ENCODE measurements at regions not wholly inside any gene's neighbourhood (a gene's known extent, or its start where the extent isn't known, plus 50 kb on each side); places are given as distances from the start of the nearest gene placed in this dataset.

DNA sequence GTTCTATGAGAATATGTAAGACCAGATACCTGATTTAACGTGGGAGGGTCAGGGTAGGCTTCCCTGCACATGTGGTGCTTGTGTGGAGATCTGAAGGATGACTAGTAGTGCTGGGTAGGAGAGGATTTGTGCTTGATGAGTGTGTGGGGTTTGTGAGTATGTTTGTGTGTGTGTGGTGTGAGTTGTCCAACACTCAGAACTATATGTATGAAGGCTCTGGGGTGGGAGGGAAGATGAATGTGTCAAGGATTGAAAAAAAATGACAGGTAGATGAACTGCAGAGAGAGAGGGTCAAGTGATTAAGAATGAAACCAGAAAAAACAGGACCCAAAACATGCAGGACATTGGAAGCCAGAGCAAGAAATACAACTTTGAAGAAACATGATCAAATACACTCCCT lies 154.6 kb upstream of the NR3C1 start:
- CTCF ChIA-PET (ENCODE audit: partially characterized antibody), result interaction anchor here (1.5 kb wide), 1 partner anchor 902 kb away, joined by 3 read pairs; no protein-coding TSS in a partner anchor
- H3K27ac Mint-ChIP-seq, result no peak overlapping the region

DNA sequence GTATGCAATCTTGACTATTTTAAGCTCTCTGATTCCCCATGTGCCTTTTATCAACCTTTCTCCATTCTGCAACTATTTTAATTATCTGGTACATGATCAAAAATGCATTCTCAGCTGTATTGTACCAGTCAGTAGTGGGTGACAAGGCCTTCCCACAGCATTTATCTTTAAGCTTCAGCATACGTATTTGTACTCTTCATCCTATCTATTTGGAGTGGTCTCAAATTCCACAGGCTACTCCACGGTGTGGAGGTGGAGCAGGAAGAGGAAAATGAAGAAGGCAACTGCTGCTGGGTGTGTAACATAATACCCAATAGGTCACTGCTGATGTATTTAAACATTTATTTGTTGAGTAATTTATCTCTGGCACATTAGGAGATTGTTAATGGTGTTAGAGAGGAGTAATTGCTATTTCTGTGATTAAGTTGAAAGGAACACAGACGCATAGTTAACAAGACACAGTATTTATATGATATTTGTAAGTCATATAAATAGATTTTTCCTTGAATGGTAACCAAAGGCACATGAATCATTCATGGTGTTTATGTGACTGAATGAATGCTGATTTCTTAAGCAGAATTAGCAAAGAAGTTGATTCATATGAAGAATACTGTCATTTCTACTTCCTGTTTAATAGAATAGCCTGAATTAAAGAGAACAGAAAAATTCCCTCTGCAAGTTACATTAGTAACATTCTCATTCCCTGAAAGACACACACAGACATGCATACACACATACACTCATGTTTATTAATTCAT lies 153.8 kb upstream of the NR3C1 start:
- Histone ChIP-seq H3K9me3 (ENCODE audit: control insufficient read depth in 1 of 2, low read length in 2 of 2) (no peaks in the 10 kb centered on the region), H3K27me3 (ENCODE audit: insufficient read depth, low read length) (no peaks in the 10 kb centered on the region), H3K27ac (ENCODE audit: low read depth, low read length) (no peak overlapping the region), H3K36me3 (ENCODE audit: insufficient read depth, low read length) (no peaks in the 10 kb centered on the region), H3K4me1 (ENCODE audit: insufficient read depth, low read length) (no peaks in the 10 kb centered on the region), H3K4me3 (ENCODE audit: low read length in 2 of 2) (no peak overlapping the region)
- CTCF ChIA-PET (ENCODE audit: partially characterized antibody), result no interaction called here
- DNase-seq, result no peak
- intact Hi-C loops (cut with micrococcal nuclease), result no loop called here
- no peak overlapping the region for H3K27ac Mint-ChIP-seq
- H3K4me1 Mint-ChIP-seq, result no peaks in the 10 kb centered on the region
- no peaks in the 10 kb centered on the region for H3K36me3 Mint-ChIP-seq
- peaks cover 0 to 3% of the 10 kb centered on the region in 2 donors for H3K27me3 Mint-ChIP-seq
- H3K9me3 Mint-ChIP-seq, result no peaks in the 10 kb centered on the region
- POLR2A ChIA-PET (ENCODE audit: partially characterized antibody), result no interaction called here
- no peak overlapping the region for H3K4me3 Mint-ChIP-seq

More for the DNA sequence above, 154.6 kb upstream of the NR3C1 start:
- POLR2A ChIA-PET (ENCODE audit: partially characterized antibody), result no interaction called here
- no peaks in the 10 kb centered on the region for H3K27me3 ChIP-seq (ENCODE audit: insufficient read depth, low read length)
- Mint-ChIP-seq H3K27me3 (peaks cover 0 to 3% of the 10 kb centered on the region in 2 donors), H3K9me3 (no peaks in the 10 kb centered on the region), H3K4me3 (no peak overlapping the region), H3K36me3 (no peaks in the 10 kb centered on the region), H3K4me1 (no peaks in the 10 kb centered on the region)
- no peak overlapping the region for H3K27ac ChIP-seq (ENCODE audit: low read depth, low read length)
- H3K9me3 ChIP-seq (ENCODE audit: control insufficient read depth in 1 of 2, low read length in 2 of 2), result no peaks in the 10 kb centered on the region
- no peaks in the 10 kb centered on the region for H3K36me3 ChIP-seq (ENCODE audit: insufficient read depth, low read length)
- DNase-seq, result no peak
- intact Hi-C loops (cut with micrococcal nuclease), result no loop called here
- no peak overlapping the region for H3K4me3 ChIP-seq (ENCODE audit: low read length in 2 of 2)
- no peaks in the 10 kb centered on the region for H3K4me1 ChIP-seq (ENCODE audit: insufficient read depth, low read length)

DNA sequence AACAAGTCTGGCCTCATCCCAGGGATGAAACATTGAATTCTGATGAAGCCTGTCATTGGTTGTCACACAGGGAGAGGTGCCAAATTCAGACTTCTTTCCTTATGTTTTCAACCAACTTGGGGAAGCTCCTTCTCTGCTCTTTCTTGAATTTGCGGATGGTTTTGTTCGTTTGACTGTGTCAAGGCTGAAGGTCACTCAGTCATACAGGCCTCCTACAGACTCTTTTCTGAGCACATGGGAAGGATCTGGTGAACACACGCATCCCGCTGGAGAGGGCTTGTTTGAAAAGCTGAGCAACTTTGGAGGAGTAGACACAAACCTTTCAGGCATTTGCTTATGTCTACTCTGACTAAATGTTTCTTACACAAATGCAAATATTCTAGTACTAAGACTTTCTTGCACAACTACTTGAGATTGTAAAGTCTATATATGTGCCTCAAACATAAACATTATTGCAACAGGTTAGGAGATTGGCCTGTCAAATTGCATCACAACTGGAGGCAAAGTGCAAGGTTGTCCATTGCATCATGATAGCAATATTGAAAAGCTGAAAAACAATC lies 151.5 kb upstream of the NR3C1 start:
- no peaks in the 10 kb centered on the region for H3K4me1 Mint-ChIP-seq
- Histone ChIP-seq H3K27ac (ENCODE audit: low read depth, low read length) (no peak overlapping the region), H3K9me3 (ENCODE audit: control insufficient read depth in 1 of 2, low read length in 2 of 2) (no peaks in the 10 kb centered on the region), H3K4me3 (ENCODE audit: low read length in 2 of 2) (no peak overlapping the region), H3K4me1 (ENCODE audit: insufficient read depth, low read length) (no peaks in the 10 kb centered on the region), H3K27me3 (ENCODE audit: insufficient read depth, low read length) (no peaks in the 10 kb centered on the region), H3K36me3 (ENCODE audit: insufficient read depth, low read length) (no peaks in the 10 kb centered on the region)
- no peak overlapping the region for H3K4me3 Mint-ChIP-seq
- intact Hi-C loops (cut with micrococcal nuclease), result no loop called here
- DNase-seq, result no peak
- H3K9me3 Mint-ChIP-seq, result peaks cover 0 to 2% (median 0%) of the 10 kb centered on the region in 8 donors
- ChIA-PET POLR2A (ENCODE audit: partially characterized antibody) (no interaction called here), CTCF (ENCODE audit: partially characterized antibody) (no interaction called here)
- H3K27me3 Mint-ChIP-seq, result peaks cover 3% of the 10 kb centered on the region in 2 donors
- H3K36me3 Mint-ChIP-seq, result no peaks in the 10 kb centered on the region
- H3K27ac Mint-ChIP-seq, result no peak overlapping the region

DNA sequence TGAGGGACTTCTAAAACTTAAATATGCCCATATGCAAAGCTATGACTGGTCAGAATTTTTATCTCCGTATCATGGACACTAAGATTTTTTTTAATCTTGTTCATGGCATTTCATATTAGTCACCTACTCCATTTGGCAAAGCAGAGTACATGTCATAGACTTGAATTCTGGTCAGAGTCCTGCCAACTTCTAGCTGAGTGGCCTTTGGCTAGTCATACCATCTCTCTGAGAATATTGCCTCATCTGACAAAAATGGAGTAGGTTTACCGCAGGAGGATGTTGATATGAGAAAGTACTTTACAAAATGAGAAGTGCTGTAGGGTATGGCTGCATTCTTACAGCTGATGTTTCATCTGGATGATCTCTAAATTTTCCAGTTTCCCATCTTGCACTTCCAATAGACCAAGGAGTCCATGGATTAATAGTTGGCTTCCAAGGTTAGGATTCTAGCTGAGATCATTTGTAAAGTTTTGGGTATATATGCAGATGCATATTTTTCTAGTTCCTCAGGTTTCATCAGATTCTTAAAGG lies 150.8 kb upstream of the NR3C1 start:
- Mint-ChIP-seq H3K4me1 (no peaks in the 10 kb centered on the region), H3K27me3 (peaks cover 3% of the 10 kb centered on the region in 2 donors)
- H3K27ac ChIP-seq (ENCODE audit: low read depth, low read length), result no peak overlapping the region

DNA sequence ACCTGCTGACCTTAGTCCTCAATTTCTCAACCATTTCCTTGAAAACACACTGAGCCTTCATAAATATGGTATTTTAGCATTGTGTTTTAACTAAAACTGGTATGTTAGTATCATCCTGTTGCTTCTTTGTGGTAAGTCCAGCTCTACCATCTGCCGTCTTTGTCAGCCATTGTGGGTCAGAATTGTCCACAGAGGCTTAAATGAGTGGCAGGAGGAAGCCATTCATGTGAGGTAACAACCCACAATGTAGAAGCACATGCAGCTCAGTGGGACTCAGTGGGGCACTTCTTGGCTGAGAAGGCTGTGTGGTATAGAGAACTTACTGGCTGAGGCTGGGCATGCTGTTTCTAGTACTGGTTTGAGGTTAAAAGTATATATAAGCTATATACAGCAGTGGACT lies 149.2 kb upstream of the NR3C1 start:
- Mint-ChIP-seq H3K27me3 (peaks cover 3% of the 10 kb centered on the region in 2 donors), H3K27ac (no peak overlapping the region), H3K4me1 (no peaks in the 10 kb centered on the region), H3K9me3 (peaks cover 0 to 2% (median under 1%) of the 10 kb centered on the region in 8 donors), H3K4me3 (no peak overlapping the region), H3K36me3 (no peaks in the 10 kb centered on the region)
- no peaks in the 10 kb centered on the region for H3K27me3 ChIP-seq (ENCODE audit: insufficient read depth, low read length)
- ChIA-PET CTCF (ENCODE audit: partially characterized antibody) (no interaction called here), POLR2A (ENCODE audit: partially characterized antibody) (no interaction called here)
- no peaks in the 10 kb centered on the region for H3K36me3 ChIP-seq (ENCODE audit: insufficient read depth, low read length)
- no peak overlapping the region for H3K4me3 ChIP-seq (ENCODE audit: low read length in 2 of 2)
- intact Hi-C loops (cut with micrococcal nuclease), result no loop called here
- no peaks in the 10 kb centered on the region for H3K4me1 ChIP-seq (ENCODE audit: insufficient read depth, low read length)
- H3K9me3 ChIP-seq (ENCODE audit: control insufficient read depth in 1 of 2, low read length in 2 of 2), result no peaks in the 10 kb centered on the region
- H3K27ac ChIP-seq (ENCODE audit: low read depth, low read length), result no peak overlapping the region
- no peak for DNase-seq

More for the DNA sequence above, 150.8 kb upstream of the NR3C1 start:
- Histone ChIP-seq H3K4me3 (ENCODE audit: low read length in 2 of 2) (no peak overlapping the region), H3K9me3 (ENCODE audit: control insufficient read depth in 1 of 2, low read length in 2 of 2) (no peaks in the 10 kb centered on the region), H3K4me1 (ENCODE audit: insufficient read depth, low read length) (no peaks in the 10 kb centered on the region), H3K27me3 (ENCODE audit: insufficient read depth, low read length) (no peaks in the 10 kb centered on the region), H3K36me3 (ENCODE audit: insufficient read depth, low read length) (no peaks in the 10 kb centered on the region)
- ChIA-PET CTCF (ENCODE audit: partially characterized antibody) (no interaction called here), POLR2A (ENCODE audit: partially characterized antibody) (no interaction called here)
- no peak for DNase-seq
- no peak overlapping the region for H3K4me3 Mint-ChIP-seq
- H3K36me3 Mint-ChIP-seq, result no peaks in the 10 kb centered on the region
- H3K9me3 Mint-ChIP-seq, result peaks cover 0 to 2% (median 0%) of the 10 kb centered on the region in 8 donors
- intact Hi-C loops (cut with micrococcal nuclease), result no loop called here
- H3K27ac Mint-ChIP-seq, result no peak overlapping the region

DNA sequence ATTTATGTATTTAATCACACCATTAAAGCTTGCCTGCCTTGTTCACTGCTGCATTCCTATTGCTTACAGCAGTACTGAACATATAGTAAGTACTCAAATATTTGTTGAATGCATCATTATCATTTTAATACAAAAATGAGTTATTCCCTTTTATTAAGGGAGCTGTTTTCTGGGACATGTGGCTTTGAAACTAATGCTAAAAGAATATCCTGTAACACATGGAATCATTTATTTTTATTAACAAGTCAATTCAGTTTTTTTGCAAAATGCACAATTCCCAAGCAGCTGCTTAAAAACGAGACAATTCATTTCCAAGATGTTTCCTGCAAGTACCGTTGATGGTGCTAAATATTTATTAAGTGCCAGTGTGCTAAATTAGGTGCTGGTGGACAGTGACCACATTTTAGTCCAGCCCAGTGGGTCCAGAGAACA lies 148.3 kb upstream of the NR3C1 start:
- CTCF ChIA-PET (ENCODE audit: partially characterized antibody), result interaction anchor here (0.6 kb wide), 1 partner anchor 603 kb away, joined by 3 read pairs; no protein-coding TSS in a partner anchor
- no peak overlapping the region for H3K4me3 ChIP-seq (ENCODE audit: low read length in 2 of 2)
- H3K9me3 ChIP-seq (ENCODE audit: control insufficient read depth in 1 of 2, low read length in 2 of 2), result no peaks in the 10 kb centered on the region
- peaks cover 0 to 5% (median 2%) of the 10 kb centered on the region in 8 donors for H3K9me3 Mint-ChIP-seq
- H3K27me3 ChIP-seq (ENCODE audit: insufficient read depth, low read length), result no peaks in the 10 kb centered on the region
- no peak overlapping the region for H3K27ac ChIP-seq (ENCODE audit: low read depth, low read length)
- H3K4me1 ChIP-seq (ENCODE audit: insufficient read depth, low read length), result no peaks in the 10 kb centered on the region
- POLR2A ChIA-PET (ENCODE audit: partially characterized antibody), result no interaction called here
- no peaks in the 10 kb centered on the region for H3K36me3 ChIP-seq (ENCODE audit: insufficient read depth, low read length)
- H3K36me3 Mint-ChIP-seq, result no peaks in the 10 kb centered on the region
- peak overlapping the region in 1 of 7 donors; percentile 75 for H3K27ac Mint-ChIP-seq
- no peak for DNase-seq
- intact Hi-C loops (cut with micrococcal nuclease), result no loop called here
- no peaks in the 10 kb centered on the region for H3K4me1 Mint-ChIP-seq
- H3K4me3 Mint-ChIP-seq, result no peak overlapping the region
- peaks cover 3% of the 10 kb centered on the region in 2 donors for H3K27me3 Mint-ChIP-seq

DNA sequence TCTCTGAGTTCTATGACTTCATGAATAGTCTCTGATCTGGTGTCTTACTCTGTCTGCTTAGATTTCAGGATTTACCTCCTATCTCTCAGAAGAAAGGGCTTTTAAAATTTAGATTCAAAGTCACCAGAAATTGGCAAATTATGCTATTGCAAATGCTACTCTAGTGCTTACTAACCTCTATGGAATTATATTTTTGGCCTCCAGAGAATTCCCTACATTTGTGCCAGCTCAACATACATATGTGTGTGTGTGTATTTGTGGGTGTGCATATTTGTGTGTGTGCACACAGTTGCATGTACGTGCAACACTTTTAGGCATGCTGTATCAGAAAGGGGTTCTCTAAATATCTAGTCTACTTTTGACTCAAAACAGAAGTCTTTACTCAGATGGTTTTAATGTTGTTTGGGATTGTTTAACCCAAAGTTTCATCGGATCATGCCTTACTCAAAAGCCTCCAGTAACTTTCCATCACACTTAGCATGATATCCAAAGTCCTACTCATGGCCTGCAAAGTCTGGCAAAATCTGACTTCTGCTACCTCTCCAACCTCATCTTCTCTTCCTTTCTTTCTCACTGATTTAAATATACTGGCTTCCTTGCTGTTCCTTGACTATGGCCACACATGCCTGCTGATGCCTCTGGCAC lies 147.6 kb upstream of the NR3C1 start:
- Mint-ChIP-seq H3K4me1 (no peaks in the 10 kb centered on the region), H3K36me3 (no peaks in the 10 kb centered on the region), H3K4me3 (no peak overlapping the region), H3K9me3 (peaks cover 0 to 5% (median 2%) of the 10 kb centered on the region in 8 donors), H3K27ac (peak overlapping the region in 1 of 7 donors; percentile 75), H3K27me3 (peaks cover 3% of the 10 kb centered on the region in 2 donors)
- no peak for DNase-seq
- Histone ChIP-seq H3K4me3 (ENCODE audit: low read length in 2 of 2) (no peak overlapping the region), H3K27ac (ENCODE audit: low read depth, low read length) (no peak overlapping the region), H3K4me1 (ENCODE audit: insufficient read depth, low read length) (no peaks in the 10 kb centered on the region), H3K36me3 (ENCODE audit: insufficient read depth, low read length) (no peaks in the 10 kb centered on the region), H3K27me3 (ENCODE audit: insufficient read depth, low read length) (no peaks in the 10 kb centered on the region), H3K9me3 (ENCODE audit: control insufficient read depth in 1 of 2, low read length in 2 of 2) (no peaks in the 10 kb centered on the region)
- intact Hi-C loops (cut with micrococcal nuclease), result no loop called here
- CTCF ChIA-PET (ENCODE audit: partially characterized antibody), result interaction anchor here (0.6 kb wide), 1 partner anchor 603 kb away, joined by 3 read pairs; no protein-coding TSS in a partner anchor
- POLR2A ChIA-PET (ENCODE audit: partially characterized antibody), result no interaction called here

All from CD4-positive, alpha-beta memory T cell (primary cell).